Bone marrow (tissue), 2 donors: ENCODE measurements at regions not wholly inside any gene's neighbourhood (a gene's known extent, or its start where the extent isn't known, plus 50 kb on each side); places are given as distances from the start of the nearest gene placed in this dataset.
"Not testable (repeated sequence)": the region's sequence is repeated elsewhere in the genome, so short reads cannot be mapped to it uniquely, and the experiment has no call there.

Source experiments
- DNase-seq, 2 donors: peaks; one replicate each; lab custom pipeline; 2025; lab: John Stamatoyannopoulos, UW

DNA sequence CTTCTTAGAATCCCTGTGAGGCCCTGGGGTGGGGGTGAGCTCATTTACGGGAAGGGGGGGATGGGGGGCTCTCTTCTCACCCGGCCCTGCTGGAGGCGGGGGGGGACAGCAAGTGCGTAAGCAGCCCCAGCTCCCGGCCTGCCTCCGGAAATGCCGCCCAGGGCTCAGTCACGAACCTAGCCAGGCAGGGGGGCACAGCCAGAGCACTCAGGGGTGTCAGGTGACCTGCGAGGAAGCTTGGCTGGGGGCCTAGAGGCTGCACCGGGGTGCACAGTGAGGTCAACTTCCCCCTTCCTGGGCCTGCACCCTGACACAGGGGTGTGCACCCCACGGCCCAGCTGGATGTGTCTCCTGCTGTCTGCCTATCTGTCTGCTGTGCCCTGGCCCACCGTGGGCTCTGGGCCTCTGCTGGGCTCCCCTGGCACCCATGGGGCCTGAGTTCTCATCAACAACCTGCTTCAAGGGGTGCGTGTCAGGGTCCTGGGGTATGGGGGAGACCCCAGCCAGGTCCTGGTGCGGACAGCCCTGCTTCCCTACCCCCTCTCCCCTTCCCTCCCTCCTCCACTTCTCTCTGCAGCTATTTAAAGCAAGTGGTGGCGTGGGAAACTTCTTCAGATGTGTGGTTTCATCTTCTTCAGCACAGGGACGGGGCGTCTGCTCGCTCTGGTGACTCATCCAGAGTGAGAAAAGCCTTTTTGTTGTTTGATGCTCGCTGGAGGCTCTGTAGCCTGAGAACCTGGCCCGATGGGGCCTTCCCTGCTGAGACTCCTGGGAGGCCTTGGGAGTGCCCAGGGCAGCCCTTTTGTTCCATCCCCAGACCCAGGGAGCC lies 92.5 kb upstream of the RUNX3 start:
- DNase-seq = peak; percentile 84 to 98

DNA sequence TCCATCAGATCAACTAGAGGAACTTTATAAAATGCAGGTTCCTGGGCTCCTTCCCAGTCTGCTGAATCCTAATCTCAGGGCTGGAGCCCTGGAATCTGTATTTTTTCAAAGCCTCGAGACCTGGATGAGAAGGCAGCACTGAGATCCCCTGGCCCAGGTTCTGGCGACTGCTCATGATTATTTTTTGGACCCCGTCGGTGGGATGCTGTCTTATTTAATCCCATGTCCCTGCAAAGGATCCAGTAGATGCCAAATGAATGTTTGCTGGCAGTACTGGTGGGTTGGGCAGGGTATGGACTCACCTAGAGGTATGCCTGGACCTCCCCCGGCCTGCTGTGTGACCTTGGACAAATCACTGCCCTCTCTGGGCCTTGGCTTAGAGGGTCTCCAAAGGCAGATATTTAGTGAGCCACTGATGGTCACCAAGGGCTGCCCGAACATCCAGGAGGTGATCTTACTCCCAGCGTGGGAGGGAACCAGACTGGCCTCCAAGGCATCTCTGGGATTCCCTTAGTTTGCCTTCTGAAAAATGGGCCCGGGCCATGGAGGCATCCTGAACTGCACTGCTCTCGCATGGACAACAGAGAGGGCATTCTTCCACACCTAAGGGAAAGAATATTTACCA lies 91.6 kb upstream of the RUNX3 start:
- no peak for DNase-seq

- DNase-seq = no peak
Measured at GRCh38 chr1:25020851-25021590, 90.9 kb upstream of the RUNX3 start.

- DNase-seq = peak in 1 of 2 donors; percentile 46
Measured at GRCh38 chr1:25020173-25020845, 90.2 kb upstream of the RUNX3 start.

DNA sequence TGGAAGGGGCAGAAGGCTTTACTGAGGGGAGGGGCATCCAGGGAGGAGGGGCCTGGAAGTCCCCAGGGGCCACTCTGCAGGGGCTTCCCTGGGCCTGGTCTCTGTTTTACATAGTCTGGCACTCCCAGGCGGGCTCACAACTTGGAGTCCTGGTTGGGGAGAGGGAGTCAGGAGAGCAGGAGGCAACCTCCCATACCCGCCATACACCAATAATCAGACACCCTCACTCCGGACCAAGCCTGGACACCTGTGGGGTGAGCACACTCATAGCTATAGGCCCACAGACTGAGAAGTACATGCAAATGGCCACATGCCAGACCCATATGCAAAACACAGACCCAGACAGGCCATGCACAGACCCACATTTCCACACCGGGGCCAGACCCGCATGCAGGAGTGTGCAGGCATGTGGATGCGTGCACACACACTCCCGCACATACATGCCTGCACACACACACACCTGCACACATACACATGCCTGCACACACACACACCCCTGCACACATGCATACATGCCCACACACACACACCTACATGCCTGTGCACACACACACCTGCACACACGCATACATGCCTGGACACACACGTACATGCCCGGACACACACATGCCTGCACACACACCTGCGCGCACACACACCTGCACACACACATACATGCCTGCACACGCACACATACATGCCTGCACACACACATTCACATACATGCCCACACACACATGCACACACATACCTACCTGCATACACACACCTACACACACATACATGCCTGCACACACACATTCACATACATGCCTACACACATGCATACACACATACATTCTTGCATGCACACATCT lies 89.5 kb upstream of the RUNX3 start:
- no peak for DNase-seq

DNA sequence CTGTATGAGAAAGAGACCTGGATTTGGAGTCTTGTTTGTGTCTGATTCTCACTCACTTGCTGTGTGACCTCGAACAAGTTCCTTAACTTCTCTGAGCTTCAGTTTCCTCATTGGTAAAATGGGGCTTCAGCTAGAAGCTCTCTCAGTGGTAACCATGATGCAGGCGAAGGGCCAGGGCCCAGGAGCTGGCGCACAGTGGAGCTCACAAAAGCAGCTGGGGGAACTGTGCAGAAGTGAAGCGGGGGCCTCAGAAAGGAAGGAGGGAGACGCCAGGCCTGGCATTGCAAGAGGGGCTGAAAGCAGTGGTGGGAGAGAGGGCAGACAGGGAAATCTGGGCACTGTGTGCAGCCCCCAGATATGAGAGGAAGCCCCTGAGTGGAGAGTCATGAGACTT lies 88.9 kb upstream of the RUNX3 start:
- no peak for DNase-seq

GRCh38 chr1:25018110-25018735 lies 88.1 kb upstream of the RUNX3 start:
- no peak for DNase-seq

DNA sequence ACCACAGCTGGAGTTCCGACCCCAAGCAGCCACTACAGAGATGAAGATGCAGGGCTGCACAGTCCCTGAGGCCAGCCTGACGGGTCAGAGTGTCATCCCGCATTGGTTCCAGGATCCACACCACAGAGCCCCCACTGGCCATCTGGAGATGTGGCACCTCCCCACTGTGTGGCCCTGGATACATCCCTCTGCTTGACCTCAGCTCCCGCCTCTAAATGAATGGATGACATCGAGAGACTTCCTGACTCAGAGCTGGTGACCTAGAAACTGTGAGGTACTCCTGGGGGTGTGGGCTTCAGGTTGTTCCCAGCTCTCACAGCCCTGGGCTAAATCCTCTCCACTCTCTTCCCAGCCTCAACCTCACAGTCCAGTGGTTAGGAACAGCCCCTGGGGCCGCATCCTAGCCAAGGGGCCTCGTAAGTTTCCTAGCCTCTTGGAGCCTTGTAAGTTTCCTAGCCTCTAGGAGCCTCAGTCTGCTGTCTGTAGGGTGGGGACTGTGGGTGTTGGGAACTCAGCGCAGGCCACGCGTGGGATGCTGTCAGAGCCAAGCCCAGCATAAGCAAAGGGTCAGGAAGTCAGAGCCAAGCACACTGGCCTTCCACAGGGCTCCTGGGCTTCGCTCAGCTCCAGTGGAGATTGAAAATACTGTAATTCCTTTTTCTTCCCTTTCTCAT lies 87.5 kb upstream of the RUNX3 start:
- DNase-seq = no peak

DNA sequence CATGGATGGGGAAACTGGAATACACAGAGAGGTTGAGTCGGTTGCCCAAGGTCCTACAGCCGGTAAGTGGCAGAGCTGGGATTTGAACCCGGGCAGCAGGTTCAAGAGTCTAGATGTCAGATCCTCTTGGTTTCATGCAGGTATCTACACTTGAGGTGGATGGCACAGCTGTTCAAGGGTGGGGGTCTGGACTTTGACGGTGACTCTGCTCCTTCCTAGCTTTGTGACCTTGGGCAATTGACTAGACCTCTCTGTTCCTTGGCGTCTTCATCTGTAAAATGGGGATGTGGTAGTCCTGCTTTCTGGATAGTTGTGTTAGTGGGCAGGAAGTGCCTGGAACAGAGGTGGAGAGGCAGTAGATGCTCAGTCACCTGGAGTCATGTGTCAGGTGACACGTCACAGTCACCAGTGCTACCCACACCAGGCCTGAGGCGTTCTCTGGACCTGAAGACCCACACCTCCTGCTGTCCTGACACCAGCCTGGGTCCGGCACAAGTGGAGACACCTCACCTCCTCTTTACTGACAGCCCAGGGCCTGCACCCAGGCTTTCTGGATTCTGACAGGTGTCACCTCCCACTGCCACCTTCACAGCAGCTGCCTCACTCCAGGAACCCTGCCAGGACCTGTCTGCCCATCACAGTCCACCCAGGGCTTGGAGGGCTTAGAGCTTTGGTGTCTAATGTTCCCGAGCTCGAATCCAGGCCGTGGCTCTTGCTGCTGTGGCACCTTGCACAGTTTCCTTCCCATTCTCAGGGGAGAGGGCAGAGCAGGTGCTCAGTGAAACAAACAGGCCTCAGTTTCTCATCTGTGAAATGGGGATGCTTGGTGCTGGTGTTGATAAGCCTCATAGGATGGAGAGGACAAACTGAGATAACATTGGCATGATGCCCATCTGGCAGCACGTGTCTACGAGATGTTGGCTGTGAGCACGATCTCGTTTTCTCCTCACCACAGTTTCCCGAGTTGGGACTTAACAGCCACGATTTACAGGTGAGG lies 83.2 kb upstream of the RUNX3 start:
- DNase-seq = no peak

GRCh38 chr1:25011943-25012638 lies 82.0 kb upstream of the RUNX3 start:
- no peak for DNase-seq

- no peak for DNase-seq
Measured at GRCh38 chr1:25011275-25011674, 81.2 kb upstream of the RUNX3 start.

DNA sequence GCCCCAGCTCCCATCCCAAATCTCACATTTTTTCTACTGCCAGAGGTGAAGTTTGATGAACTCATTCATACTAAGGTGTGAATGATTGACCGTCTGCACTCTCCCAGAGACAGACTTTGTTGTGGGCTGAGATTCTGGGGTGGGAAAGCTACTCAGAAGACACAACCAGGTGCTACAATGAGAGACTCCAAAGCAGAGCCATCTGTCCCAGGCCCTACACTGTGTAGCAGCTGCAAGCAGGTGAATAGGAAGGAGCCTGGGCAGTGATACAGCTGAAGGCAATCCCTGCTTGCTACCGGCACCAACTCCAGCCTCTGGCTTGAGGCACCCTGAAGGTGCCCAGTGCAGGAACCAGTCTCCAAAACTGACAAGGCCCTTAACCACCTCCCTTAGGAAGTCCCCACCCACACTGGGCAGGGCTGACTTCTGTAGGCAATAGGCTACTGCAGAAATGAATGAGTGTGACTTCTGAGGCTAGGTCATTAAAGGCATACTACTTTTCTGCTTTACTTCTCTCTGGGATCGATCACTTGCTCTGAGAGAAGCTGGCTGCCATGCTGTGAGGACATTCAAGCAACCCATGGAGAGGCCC lies 79.7 kb upstream of the RUNX3 start:
- no peak for DNase-seq

GRCh38 chr1:25008192-25008485 lies 78.1 kb upstream of the RUNX3 start:
- DNase-seq = no peak

GRCh38 chr1:25007390-25008191 lies 77.5 kb upstream of the RUNX3 start:
- not testable (repeated sequence) for DNase-seq

- DNase-seq = no peak
Measured at GRCh38 chr1:25006770-25007169, 76.7 kb upstream of the RUNX3 start.

- no peak for DNase-seq
Measured at GRCh38 chr1:25004355-25004754, 74.3 kb upstream of the RUNX3 start.

GRCh38 chr1:25003457-25004190 lies 73.5 kb upstream of the RUNX3 start:
- no peak for DNase-seq
